ENCODE measurements at regions not wholly inside any gene's neighbourhood (a gene's known extent, or its start where the extent isn't known, plus 50 kb on each side); places are given as distances from the start of the nearest gene placed in this dataset.

DNA sequence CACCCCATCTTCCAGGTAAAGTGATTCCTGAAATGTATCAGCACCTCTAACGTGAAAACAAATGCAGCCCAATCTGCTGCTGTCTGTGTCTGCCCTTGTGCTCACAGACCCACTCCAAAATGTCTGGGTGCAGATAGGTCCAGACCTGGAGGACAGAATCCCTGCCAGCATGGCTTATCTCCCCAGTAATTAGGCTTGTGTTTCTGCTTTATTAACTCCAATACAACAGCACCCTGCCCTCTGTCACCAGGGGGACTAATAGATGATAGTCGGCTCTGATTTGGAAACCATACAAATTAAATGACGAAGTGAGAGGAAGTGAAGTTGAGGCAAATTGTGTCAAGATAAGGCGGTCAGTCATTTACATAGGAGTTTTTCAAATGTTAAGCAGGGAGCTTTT lies 608.3 kb upstream of the SALL1 start:
- DNase-seq: no peak

DNA sequence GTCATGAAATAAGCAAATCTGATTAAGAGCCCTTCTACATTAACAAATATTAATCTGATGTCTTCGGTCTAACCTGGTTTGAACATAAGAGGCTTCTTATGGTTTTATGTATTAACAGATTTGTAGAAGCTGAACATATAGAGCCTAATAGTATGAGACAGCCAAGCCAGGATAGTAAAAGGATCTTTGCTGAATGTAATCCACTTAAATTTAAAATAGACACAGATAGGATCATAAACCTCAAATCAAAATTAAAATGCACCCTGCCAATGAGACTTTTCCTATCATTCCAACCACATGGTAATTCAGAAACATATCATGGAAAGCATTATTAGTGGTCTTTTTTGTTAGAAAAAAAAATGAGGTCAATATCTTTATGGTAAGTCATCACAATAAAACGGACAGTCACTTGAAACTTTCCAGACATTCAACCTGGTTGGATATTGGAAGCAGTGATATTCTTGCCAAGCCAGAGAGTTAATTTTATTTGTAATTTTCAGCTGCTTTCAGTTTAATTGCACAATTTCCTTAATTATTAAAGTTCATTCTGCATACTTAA lies 606.9 kb upstream of the SALL1 start:
- no peak for DNase-seq

- no peak for DNase-seq
Measured at GRCh38 chr16:51757505-51757904, 606.4 kb upstream of the SALL1 start.

DNA sequence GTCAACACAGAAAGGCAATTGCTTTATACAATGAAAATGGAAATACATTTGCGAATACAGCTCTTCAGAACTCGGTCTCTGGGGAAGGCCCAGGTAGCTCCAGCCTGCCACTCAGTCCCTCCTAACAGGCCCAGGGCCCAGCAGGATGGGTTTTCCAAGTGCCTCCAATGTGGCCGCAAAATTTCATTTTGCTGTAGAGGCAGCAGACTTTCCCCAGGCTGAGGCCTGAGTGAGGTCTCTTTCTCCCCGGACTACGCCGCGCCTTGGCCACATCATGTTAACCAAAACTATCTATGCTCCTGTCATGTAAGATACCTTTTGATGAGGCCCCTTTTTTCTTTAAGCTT lies 606.0 kb upstream of the SALL1 start:
- DNase-seq: no peak

DNA sequence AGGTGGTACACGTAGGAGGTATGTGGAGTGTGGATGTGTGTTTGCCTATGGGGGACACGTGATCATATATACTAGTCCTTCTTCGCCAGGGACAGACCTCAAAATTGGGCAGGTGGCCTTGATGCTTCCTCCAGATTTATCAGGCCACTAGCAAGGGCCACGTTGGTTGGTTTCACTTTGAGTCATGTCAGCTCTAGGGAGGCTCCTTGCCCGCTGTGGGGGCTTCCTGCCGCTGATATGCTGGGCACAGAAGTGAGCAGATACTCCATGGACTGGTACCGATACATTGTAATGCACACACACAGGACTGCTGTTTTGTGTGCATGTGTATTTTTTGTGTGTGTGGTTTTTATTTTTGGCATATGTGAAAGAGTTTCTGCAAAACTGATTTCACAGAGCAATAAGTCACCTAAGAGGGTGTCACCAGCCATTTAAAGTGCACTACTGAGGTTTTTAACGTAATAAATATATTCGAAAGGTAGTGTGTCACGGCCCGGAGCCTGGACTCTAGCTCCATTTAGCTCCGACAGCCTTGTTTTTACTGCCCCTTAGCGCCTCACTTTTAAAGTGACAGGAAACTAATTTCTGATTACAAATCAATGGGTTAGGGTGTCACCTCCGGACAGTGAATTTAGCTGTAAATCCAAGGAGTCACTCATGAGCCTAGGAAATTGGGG lies 605.5 kb upstream of the SALL1 start:
- DNase-seq: no peak

GRCh38 chr16:51755577-51756355 lies 604.7 kb upstream of the SALL1 start:
- no peak for DNase-seq

DNA sequence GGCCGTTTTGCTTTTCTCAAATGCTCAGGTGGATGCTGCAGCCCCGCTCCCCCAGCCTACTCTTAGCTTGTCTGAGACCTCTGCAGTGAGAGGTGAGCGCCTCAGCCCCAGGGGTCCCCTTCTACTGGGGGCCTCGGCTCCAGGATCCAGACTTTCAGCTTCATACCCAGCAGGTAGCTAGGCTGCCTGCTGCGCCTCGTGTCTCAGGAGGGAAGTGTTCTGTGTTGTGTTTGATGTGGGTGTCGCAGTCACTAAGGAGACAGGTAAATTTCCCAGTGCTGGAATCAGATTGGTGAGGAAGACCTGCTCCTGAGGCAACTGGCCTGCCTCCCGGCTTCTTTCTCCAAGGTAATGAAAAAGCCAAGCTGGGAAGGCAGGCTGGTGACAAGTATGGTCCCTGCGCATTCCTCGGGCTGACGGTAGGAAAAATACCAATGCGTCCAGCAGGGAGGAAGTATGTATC lies 604.0 kb upstream of the SALL1 start:
- no peak for DNase-seq

DNA sequence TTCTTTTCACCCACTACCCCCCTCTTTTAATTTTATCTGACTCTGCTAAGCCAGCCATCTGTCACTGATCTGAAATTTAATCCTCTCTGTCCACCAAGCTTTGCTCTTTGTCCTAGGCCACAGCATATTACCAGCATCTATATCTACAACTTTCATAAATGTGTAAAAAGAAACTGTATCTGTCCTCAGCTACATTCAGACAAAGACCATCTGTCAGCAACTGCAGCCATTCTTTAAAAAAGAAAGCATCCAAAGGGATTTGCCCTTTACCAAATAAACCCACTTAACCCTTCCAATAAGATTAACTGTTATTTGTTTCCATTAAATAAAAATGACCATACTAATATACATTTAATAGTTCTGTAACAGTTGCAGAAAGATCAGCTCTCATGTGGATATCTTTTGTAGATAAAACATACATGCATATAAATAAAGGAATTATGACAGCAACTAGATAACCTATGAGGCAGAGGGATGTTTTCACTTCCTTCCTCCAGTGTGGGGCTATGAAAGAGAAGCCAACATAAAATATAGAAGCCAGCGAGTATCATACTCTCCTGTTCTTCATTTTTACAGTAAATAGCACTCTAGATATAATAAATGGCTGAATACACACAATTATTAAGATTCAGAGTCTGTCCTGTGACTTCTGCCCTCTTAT lies 602.5 kb upstream of the SALL1 start:
- DNase-seq: no peak

DNA sequence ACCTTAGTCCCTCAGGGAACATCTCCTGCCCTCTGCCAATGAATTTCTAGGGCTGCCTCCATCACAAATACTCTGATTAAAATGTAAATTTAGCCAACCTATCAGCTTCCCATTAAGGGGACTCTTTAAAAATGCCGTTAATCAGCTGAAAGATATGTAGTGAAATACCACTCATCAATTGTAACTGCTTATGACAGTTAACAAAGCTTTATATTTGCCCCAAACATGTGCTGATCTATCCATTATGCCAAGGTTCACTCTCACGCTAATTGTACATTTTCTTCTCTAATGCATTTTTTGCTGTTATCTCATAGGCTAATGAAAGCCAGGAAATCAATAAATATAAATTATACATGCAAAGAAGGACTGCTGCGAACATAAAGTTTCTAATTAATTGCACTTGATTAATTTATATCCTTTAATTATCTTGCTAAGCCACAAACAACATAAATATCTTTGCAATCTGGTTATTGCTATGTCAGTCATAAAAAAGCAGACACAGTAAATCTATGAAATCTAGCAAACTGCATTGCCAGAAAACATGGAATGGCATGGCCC lies 601.4 kb upstream of the SALL1 start:
- DNase-seq: no peak

DNA sequence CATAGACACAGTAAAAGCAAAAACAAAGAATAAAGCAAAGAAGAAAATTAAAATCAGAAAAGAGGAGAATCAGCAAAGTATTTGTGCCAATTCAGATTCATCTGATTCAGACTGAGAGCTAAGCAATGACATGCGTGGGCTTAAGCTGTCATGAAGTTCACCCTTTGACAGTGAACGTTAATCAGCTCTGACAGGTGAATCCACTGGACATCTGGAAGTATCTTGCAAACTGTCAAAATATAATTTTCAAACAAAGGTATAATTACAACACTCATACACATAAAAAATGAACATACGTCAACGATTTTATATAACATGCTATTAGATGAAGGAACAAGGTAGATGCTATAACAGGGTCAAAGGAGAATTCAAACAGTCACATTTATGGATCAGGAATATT lies 596.3 kb upstream of the SALL1 start:
- no peak for DNase-seq

DNA sequence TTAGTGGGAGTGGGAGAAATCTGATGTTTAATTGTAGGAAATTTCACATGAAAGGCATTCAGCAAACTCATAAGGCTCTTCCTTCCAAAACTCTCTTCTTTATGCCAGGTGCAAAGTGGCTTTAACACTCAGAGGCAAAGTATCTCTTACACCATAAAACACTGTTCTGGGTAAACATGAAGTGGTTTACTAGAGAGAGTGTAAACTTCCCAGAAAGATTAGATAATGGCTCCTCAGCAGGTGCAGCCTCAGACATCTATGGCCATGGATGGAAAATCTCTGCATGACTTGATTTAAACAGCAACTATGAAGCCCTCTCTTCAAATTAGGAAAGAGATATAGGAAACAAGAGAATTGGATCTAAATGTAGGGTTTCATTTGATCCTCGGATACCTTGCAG lies 583.1 kb upstream of the SALL1 start:
- no peak for DNase-seq

DNA sequence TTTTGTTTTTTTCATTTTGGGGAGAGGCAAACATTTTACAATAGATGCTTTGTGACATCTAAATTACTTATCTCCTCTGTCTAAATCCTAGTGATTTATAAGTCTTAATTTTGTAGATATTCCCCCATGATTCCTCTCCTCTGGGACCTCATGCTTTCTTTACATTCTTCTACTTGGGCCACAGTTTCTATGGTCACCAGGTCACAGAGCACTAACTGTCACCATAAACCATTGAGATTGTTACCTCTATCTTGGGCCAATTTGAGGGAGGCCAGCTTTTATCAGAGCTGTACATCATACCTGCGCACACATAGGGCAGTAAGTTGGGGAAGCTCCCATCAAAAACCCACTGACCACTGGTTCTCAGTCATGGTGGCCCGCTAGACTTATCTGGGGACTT lies 582.1 kb upstream of the SALL1 start:
- DNase-seq: no peak

DNA sequence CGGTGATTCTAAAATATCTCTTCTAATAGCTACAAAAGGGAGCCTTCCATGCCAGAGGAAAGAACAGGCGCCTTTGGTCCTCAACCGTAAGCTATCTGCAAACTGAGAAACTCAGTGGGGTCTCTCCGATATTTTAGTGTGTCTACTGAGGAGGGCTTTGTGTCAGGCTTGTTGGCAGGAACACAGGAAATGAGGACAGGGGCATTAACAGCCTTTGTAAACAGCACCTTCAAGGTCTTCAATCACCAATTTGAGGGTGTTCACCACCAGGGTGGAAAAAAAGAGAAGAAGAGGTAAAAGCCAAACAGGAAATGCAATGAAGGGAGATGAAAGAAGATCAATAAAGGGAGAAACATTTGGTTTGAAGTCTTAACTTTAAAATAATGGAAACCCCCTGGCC lies 580.1 kb upstream of the SALL1 start:
- DNase-seq: no peak

GRCh38 chr16:51723036-51723724 lies 572.1 kb upstream of the SALL1 start:
- no peak for DNase-seq

- DNase-seq: no peak
Measured at GRCh38 chr16:51722467-51722866, 571.4 kb upstream of the SALL1 start.

DNA sequence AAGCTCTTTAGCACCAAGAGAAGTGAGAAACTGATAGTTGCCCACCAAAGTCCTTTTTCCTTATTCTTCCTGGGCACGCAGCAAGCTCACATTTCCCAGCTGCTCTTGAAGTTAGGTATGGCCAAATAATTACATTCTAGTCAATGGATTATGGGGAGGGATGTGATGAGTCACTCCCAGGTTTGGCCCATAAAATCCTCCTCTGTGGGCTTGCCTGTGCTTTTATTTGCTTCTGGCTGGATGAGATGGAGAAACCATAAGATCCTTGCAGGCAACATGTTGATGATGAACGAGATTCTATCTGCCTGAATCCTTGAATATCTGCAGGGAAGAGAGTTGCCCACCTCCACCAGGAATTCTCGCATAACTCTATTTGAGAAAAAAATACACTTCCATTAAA lies 568.3 kb upstream of the SALL1 start:
- DNase-seq: no peak

GRCh38 chr16:51716195-51716594 lies 565.1 kb upstream of the SALL1 start:
- DNase-seq: no peak

GRCh38 chr16:51713502-51713901 lies 562.4 kb upstream of the SALL1 start:
- no peak for DNase-seq

GRCh38 chr16:51710905-51711563 lies 560.0 kb upstream of the SALL1 start:
- no peak for DNase-seq

GRCh38 chr16:51710186-51710585 lies 559.1 kb upstream of the SALL1 start:
- DNase-seq: no peak

DNA sequence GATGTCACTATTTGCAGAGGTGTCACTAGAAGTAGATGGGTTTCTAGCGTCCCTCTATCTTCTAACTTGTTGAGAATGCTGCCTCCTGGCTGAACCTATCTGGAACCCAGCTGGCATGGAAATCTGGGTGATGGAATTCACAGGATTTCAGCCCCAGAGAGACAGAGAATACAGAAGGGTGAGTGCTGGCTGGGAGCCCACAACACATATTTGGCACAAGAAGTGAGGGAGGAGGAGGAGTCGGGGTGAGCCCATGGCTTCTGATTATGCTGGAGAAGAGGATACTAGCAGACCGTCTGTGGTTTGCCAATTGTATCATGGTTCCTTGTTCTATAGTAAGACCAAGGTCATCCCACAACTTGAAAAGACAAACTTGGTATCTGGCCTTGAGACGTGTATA lies 557.8 kb upstream of the SALL1 start:
- DNase-seq: no peak

GRCh38 chr16:51707666-51708065 lies 556.6 kb upstream of the SALL1 start:
- DNase-seq: no peak
